GM12892 (cell line): ENCODE measurements at regions not wholly inside any gene's neighbourhood (a gene's known extent, or its start where the extent isn't known, plus 50 kb on each side); places are given as distances from the start of the nearest gene placed in this dataset.

Experiments
- DNase-seq: peaks from one replicate; pipeline ENCODE4 v3.0.0; 2011; ENCODE audit not compliant: insufficient read length
- FAIRE-seq: peaks from 2 replicates; lab custom pipeline; 2011; peaks lifted over from hg19 to GRCh38; lab: Jason Lieb, UNC
- POLR2A ChIP-seq: IDR thresholded peaks from 2 replicates; pipeline ENCODE4 v1.6.1; 2011; ENCODE audit warnings: low read depth, low read length, control low read depth
- POLR2AphosphoS5 ChIP-seq: IDR thresholded peaks from 2 replicates; pipeline ENCODE4 v1.6.1; 2011; ENCODE audit warnings: low read depth, low read length, control low read depth
- TAF1 ChIP-seq: IDR thresholded peaks from 2 replicates; pipeline ENCODE4 v1.6.1; 2011; ENCODE audit warnings: low read depth, mild to moderate bottlenecking, control low read depth, low read length, borderline replicate concordance

DNA sequence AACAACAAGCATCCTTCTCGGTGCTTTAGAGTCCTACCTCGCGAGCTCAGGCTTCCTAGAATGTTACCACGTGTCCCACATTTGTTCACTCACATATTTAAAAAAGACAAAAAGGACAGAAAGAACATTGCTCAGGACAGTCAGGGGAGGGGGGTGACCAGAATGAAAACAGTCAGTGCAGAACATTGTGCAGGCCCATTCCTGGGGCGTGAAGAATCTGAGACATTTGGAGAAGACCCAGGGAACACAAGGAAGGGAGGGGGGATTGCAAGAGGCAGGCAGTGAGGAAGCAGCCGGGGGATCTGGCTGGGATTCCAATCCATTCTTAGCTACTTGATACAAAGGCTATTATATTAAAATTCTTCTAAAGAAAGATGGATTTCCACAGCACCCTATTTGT, 270.4 kb upstream of the CITED2 start:
- TF ChIP-seq POLR2AphosphoS5 (no peak), TAF1 (no peak), POLR2A (no peak)
- FAIRE-seq (no peak), DNase-seq (no peak)

DNA sequence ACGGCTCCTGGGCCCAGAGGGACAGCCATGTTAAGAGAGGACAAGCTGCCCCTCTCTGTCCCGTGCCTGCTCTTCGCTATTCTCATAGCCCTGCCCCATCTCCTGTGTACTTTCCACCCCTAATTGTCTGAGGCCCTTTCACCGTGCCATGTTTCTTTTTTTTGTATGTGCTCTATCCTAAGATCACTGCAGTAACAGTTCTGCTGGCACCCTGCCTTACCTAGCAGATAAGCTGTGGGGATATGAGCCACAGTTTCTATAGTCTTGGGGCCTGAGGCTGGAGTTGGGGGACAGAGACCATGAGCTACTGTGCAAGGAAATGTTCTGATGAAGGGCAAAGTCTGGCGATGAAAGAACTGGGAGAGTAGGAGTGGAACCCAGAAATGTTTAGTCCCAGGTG, 269.5 kb upstream of the CITED2 start:
- TF ChIP-seq POLR2A: no peak
- no peak for TF ChIP-seq TAF1
- no peak for TF ChIP-seq POLR2AphosphoS5
- DNase-seq (no peak), FAIRE-seq (no peak)

DNA sequence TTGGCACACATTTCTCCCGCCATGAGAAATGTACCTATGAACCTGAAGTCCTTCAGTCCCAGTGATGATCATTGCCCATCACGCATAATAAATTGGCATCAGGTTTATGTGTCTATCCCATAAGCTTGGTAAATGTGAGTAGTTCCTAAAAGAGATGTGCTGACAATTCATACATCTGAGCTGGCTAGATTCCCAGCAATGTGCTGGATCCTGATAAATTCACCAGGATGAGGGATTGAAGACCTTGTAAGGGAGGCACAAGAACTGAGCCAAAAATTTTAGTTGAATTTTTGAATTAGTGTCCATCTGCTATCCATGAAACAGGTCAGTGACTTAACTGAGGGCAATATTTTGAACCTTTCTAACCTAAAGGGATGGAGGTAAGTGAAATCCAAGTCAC, 267.9 kb upstream of the CITED2 start:
- no peak for FAIRE-seq
- TF ChIP-seq POLR2A (no peak), POLR2AphosphoS5 (no peak), TAF1 (no peak)
- no peak for DNase-seq

DNA sequence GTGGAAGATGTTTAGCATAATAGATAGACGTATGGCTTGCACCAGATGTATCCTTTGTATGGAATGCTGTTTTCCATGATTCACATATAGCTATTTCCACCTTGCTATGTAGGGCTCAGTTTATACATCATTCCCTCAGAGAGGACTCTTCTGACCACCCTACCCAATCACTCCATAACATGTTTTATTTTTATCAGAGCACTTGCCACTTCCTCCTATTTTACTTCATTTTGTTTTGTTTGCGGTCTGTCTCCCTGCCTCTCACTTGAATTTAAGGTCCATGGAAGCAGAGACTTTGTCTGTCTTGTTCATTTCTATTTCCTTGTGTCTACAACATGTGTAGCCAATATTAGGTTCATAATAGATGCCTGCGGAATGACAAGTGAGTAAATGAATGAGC, 266.9 kb upstream of the CITED2 start:
- TF ChIP-seq TAF1 (no peak), POLR2A (no peak), POLR2AphosphoS5 (no peak)
- no peak for DNase-seq
- no peak for FAIRE-seq

DNA sequence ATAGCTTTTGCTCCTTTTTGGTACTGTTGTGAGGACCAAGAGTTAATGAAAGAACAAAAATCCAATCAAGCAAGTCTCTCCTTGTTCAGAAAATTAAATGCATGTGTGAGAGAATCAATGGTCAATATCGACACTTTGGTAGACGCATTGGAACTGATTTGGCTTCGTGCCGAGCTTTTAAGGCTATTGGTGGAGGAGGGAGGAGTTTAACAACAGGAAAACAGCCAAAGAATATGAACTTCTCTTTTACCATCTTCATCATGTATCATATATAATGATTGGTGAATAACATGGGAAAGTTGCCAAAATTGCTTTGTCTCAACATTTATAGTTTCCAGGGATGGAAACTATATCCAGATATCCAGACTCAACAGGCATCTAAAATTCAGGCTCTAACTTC, 266.5 kb upstream of the CITED2 start:
- FAIRE-seq: no peak
- TF ChIP-seq TAF1 (no peak), POLR2AphosphoS5 (no peak), POLR2A (no peak)
- no peak for DNase-seq

DNA sequence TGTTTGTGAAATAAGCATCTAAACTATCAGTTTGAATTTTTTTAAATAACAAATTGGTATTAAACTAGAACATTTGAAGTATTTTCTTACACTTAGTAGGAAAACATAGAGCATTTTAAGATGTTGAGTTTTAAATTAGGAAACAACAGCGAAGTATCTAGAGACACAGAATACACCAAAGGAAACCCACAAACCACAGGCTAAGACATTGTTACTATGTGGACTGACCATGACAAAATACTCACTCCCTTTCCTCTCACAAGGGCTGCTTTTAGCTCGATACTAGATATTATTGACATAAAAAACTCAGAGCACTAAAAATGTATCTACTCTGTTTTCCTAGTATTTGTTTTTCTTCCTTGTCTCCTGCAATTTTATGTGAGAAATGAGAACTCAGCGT, 266.0 kb upstream of the CITED2 start:
- DNase-seq (no peak), FAIRE-seq (no peak)
- TF ChIP-seq POLR2A (no peak), POLR2AphosphoS5 (no peak), TAF1 (no peak)

DNA sequence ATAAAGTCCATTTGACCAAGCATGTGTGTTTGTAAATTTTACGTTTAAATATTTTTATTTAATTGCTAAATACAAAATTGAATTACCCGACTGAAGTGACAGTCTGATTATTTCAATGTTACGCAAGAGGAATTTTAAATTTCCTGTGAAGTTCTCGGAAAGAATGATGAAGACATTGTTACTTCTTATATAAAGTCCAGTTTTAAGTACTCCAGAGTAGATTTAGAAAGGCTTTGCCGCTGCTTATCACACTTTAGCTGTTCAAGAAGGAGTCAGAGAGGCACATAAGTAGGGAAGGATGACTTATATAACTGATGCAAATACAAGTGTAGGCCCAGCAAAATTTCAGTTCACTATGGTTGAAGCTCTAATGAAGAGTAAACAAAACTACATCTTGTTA, 265.1 kb upstream of the CITED2 start:
- no peak for FAIRE-seq
- TF ChIP-seq POLR2AphosphoS5 (no peak), TAF1 (no peak), POLR2A (no peak)

DNA sequence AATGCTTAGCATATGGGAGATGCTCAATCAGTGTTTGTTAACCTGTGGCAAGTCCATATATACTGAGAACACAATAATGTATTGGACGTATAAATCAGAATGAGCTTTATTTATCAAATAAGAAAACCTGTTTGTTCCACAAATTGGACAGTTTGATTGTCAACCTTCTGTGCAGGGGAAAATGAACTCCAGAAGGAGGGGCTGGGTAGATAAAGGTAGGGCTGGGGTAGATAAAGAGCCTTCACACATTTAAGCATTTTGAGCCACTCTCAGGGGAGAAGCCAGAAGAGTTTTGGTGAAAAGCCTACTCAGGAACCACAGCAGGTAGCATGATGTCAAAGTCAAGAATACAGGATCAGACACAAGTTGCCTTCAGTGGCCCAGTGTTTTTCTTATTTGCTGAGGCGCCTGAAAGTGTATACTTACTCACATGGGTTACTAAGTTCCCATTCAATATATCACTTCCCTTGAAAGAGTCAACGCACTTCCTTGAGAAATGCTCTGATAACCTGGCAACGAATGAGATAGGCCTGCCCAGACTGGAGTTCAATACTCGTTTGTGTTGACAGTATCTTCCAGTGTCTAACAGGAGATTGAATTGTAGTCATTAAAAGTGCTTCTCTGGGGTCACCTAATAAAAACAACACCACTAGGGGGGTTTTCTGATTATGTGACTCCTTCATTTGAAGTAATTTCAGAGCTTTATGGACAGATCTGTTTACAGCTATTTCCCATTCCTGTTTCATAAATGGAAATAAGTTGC, 263.9 kb upstream of the CITED2 start:
- DNase-seq (no peak), FAIRE-seq (no peak)
- no peak for TF ChIP-seq POLR2AphosphoS5

More for the DNA sequence above, 265.1 kb upstream of the CITED2 start:
- no peak for DNase-seq

DNA sequence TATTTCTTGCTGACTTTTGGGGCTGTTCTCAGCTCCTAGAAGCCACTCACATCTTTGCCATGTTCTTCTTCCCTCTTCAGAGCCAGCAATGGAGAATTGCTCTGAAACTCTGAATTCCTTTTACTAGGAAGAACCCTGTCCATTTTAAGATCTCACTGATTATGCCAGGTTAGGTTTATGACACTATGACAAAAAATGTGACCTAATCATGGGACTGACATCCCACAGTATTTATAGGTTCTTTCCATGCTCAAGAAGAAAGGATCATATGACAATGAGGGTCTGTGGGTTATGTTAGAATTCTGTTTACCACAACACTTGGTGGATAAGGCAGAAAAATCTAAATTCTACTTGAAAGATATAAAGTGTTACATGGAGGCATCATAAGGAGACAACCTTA, 263.3 kb upstream of the CITED2 start:
- DNase-seq (no peak), FAIRE-seq (no peak)
- TF ChIP-seq TAF1 (no peak), POLR2AphosphoS5 (no peak), POLR2A (no peak)

DNA sequence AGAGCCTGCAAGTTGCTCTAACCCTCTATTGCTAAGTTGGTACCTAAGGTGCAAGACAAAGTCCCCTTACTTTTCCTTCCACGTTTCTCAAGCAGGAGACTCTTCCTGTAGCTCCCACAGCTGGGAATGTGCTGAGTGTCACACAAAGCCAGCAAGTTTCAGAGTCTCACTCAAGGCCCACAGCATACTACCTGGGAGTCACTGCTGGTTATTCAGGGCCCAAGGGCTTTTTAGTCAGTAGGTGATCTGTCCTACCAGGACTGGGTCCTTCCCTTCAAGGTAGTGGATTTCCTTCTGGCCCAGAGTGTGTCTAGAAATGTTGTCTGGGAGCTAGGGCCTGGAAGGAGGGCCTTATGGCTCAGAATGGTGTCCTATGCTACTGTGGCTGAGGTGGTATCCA, 261.9 kb upstream of the CITED2 start:
- FAIRE-seq: no peak
- no peak for DNase-seq
- TF ChIP-seq POLR2AphosphoS5 (no peak), POLR2A (no peak), TAF1 (no peak)

DNA sequence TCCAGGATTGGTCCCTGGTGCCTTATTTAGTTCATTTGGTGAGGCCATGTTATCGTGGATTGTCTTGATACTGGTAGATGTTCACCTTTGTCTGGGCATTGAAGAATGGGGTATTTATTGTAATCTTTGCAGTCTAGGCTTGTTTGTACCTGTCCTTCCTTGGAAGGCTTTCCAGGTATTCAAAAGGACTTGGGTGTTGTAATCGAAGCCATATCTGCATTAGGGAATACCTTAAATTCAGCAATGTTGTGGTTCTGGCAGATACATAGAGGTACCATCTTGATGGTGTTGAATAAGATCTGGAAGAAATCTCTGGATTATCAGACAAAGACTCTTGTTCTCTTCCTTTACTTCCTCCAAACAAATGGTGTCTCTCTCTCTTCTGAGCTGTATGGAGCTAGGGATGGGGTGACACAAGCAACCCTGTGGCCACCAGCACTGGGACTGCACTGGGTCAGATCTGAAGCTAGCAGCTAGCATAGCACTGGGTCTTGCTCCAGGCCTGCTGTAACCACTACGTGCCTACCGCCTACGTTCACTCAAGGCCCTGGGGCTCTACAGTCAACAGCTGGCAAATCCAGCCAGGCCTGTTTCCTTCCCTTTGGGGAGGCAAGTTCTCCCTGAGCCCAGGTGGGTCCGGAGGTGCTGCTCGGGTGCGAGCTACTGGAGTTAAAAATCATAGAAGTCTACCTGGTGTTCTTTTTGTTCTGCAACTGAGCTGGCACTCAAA, 261.1 kb upstream of the CITED2 start:
- DNase-seq (no peak), FAIRE-seq (no peak)
- no peak for TF ChIP-seq POLR2A
- TF ChIP-seq TAF1: no peak
- no peak for TF ChIP-seq POLR2AphosphoS5

DNA sequence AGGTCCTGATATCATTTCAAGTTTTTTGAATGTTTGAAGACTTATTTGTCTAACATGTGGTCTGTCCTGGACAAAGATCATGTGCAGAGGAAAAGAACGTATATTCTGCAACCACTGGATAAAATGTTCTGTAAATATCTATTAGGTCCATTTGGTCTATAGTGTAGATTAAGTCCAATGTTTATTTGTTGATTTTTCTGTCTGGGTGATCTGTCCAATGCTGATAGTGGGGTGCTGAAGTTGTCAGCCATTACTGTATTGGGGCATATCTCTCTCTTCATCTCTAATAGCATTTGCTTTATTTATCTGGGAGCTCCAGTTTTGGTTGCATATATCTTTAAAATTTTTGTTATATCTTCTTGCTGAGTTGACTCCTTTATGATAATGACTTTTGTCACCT, 258.4 kb upstream of the CITED2 start:
- FAIRE-seq: no peak
- TF ChIP-seq POLR2AphosphoS5 (no peak), TAF1 (no peak), POLR2A (no peak)
- no peak for DNase-seq
